NCI-H2107 treated with DMSO at 0.1 percent for 48 hours (cell line): ENCODE measurements at regions not wholly inside any gene's neighbourhood (a gene's known extent, or its start where the extent isn't known, plus 50 kb on each side); places are given as distances from the start of the nearest gene placed in this dataset.
"Not testable (repeated sequence)": the region's sequence is repeated elsewhere in the genome, so short reads cannot be mapped to it uniquely, and the experiment has no call there.

ENCODE experiments used
- DNase-seq: peaks from one replicate; lab custom pipeline; 2025; ENCODE audit not compliant: unreplicated experiment; lab: John Stamatoyannopoulos, UW

DNA sequence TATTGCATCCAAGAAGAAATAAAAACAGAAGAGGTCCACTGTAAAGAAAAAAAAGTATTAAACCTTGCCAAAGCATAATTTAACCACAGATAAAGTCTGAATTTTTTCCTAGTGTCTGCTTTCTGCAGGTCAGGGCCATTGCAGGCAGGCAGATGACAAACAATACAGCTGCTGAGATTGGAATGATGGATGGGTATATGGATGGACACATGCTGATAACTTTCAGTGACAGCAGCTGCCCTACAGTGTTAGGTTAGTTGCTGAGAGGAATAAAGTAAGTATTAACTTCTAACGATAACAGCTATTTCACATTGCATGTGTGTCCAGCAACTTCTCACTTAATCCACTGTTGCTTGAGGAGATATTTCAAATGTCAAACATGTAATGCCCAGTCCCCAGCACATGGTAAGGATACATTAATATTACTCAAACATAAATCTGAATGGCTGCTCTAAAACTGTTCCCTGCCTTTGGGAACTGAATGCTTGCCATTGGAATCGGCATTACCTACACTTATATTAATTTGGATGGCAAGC is 515.3 kb downstream of the RMST start:
- no peak for DNase-seq

DNA sequence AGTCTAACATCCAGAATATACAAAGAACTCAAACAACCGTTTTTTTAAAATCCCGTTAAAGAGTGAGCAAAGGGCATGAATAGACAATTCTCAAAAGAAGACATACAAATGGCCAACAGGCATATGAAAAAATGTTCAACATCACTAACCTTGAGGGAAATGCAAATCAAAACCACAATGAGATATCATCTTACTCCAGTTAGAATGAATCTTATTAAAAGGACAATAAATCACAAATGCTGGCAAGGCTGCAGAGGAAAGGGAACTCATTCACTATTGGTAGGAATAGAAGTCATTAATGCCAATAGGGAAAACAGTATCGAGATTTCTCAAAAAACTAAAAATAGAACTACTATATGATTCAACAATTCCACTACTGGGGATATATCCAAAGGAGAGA is 520.1 kb downstream of the RMST start:
- no peak for DNase-seq

DNA sequence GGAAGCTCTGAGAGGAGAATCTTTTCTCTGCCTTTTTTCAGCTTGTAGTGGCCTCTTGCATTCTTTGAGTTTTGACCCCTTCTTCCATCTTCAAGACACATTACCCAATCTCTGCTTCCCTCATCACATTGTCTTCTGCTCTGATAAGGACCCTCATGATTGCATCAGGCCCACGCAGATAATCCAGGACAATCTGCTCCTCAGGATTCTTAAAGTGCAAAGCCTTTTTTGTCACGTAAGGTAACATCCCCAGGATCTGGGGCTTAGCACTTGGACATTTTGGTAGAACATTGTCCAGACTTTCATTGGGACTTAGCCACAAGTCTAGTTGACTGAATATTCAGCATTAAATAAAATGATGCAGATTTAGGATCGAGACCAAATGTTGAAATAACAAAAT is 521.2 kb downstream of the RMST start:
- DNase-seq, result no peak

GRCh38 chr12:97984436-97984835 is 521.8 kb downstream of the RMST start:
- DNase-seq, result no peak

- DNase-seq, result no peak
Measured at GRCh38 chr12:97984974-97985580, 522.5 kb downstream of the RMST start.

DNA sequence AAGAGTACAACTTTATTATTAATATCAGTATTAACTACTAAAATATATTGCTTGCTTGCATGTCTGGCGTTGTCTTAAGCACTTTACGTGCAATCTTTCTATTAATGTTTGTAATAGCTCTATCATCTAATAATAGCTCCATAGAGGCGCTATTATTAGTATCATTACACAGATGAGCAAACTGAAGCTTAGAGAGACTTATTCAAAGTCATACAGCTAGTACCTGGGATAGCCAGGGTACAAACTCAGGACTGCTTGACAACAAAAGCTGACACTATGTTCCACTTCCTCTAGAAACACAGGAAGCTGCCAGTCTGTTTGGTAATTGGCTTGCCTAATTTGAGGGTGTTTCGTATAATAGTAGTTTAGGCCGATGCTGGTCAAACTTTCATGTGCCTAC is 523.2 kb downstream of the RMST start:
- no peak for DNase-seq

GRCh38 chr12:97988588-97988987 is 526.0 kb downstream of the RMST start:
- not testable (repeated sequence) for DNase-seq

DNA sequence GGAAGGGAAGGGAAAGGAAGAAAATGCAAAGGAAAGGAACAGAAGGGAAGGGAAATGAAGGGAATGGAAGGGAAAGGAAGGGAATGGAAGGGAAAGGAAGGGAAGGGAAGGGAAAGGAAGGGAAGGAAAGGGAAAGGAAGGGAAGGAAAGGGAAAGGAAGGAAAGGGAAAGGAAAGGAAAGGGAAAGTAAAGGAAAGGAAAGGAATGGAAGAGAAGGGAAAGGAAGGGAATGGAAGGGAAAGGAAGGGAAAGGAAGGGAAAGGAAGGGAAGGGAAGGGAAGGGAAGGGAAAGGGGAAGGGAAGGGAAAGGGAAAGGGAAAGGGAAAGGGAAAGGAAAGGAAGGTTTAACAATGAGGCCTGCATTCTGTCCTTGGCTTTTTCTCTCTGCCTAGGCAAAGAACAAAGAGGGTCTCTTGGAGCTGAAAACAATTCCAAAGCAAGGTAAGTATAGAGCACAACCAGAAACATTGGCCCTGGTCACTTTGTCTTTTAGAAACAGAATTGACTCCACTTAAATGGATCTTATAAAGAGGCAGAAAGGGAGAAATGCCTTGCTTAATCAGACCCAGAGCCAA is 525.9 kb upstream of the TMPO start:
- no peak for DNase-seq

DNA sequence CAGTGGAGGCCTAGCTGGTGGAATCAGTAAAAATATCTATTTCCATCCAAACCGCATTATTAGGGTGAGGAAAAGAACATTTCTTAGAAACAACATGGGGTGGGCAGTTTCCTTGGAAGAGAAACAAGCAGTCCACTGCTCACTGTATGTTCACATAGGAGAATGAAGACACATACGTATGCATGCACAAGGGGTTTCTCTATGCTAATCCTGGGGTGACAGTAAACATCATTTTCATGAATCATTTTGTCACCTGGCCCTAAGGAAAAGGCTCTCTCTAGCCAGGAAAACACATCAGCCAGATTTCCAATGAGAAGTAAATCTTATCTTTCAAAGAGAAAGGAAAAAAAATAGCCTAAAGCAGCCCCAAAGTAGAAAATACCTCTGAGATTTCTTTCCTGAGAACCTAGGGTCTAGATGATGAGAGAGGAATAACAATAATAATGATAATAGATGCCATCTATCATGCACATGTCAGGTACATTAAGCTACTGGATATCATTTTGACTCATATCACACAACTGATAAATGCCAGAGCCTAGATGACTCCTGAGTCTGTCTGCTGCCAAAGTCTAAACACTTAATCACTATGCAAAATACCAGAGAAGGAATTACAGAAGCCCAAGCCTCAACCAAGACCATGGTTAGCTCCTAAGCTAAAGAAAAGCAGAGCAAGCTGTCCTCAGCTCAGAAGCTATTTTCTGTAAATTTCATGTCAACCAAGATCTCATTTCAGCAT is 520.5 kb upstream of the TMPO start:
- DNase-seq, result no peak

DNA sequence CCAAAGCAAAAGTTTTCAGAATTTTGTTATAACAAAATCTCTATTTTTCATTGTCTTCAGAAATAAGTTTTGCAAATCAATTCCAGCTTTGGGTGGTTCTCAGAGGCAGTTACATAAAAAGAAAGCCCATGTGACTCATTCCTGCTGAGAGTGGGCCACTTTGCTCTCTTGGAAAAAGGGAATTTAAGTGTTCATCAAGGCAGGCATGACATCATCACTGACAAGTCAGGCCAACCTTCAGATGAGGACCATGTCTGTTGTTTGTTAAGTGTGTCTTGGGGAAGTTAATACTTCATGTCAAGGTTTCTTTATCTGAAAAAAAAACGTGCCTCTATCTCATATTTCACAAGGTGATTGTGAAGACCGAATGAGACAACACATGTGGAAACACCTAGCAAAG is 519.8 kb upstream of the TMPO start:
- peak; percentile 47 for DNase-seq

DNA sequence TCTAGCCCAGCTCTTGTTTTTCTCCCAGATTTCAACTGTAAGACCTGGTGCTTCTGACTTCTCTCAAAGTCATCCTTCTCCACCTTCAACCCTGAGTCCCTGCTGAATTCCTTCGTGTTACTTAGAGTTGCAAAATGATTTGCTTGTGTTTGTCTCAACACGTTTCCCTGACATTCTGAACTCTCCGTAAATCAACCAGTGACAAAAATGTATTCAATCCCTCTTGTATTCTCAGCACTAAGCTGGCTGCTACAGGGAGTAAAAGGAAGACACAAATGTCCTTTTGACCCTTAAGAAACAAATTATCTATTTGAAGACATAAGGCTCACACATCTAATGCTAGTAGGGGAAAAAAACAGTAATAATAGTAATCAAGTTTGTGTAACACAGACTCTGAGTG is 514.0 kb upstream of the TMPO start:
- DNase-seq, result no peak

GRCh38 chr12:98002887-98003493 is 512.4 kb upstream of the TMPO start:
- peak; percentile 46 for DNase-seq

DNA sequence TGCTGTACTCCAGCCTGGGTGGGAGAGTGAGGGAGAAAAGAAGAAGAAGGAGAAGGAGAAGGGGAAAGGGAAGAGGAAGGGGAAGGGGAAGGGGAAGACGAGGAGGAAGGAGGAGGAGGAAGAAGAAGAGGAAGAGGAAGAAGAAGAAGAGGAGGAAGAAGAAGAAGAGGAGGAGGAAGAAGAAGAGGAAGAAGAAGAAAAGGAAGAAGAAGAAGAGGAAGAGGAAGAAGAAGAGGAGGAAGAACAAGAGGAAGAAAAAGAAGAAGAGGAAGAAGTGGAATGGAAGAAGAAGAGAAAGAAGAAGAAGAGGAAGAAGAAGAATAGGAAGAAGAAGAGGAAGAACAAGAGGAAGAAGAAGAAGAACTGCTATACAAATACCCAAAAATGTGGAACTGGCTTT is 507.4 kb upstream of the TMPO start:
- no peak for DNase-seq

GRCh38 chr12:98013560-98013959 is 501.8 kb upstream of the TMPO start:
- DNase-seq, result no peak

- no peak for DNase-seq
Measured at GRCh38 chr12:98018836-98019235, 496.6 kb upstream of the TMPO start.

GRCh38 chr12:98020376-98020775 is 495.0 kb upstream of the TMPO start:
- DNase-seq, result no peak

DNA sequence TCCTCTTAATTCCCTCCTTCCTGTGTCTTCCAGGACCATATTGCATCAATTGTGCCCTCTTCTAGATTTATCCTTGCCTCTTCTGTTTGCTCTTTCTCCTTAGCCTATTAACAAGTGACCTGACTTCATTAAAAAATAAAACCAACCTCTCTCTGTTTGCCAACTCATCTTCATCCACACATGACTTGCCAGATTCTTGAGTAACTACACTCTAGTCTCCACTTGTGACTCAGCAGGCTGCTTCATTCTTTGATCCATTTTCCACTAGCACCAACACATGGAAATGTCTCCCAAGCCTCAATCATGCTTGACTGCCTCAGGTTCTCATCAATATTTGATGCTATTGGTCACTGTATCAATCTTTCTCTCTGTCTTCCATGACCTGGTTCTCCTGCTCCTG is 492.4 kb upstream of the TMPO start:
- no peak for DNase-seq

DNA sequence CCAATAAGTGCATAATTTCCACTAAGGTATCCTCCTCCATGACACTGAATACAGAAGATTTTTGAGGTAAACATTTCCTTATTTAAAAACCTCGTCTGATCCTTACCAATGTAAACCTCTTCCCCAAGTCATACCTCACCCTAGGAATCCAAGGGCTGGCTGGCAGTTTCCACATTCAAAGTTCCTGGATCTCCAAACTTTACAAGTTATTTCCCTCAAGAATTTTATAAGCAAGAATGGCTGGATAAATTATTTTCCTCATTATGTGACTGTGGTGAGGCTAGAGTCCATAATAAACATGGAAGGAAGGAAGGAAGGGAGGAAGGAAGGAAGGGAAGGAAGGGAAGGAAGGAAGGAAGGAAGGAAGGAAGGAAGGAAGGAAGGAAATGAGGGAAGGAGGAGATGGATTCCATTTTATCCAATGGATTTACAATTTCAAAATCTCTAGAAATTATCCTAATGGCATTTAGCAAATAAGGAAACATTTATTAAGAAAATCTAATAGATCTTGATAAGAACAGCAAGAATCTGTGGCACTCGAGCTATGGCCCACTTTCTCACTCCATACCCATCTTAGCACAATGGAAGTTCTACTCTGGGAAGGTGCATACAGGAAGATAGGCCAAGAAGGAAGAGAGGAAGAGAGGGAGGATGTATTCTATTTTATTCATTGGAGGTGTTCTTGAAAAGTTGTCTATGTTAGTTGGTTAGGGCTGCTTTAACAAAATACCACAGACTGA is 477.8 kb upstream of the TMPO start:
- no peak for DNase-seq

GRCh38 chr12:98042668-98043067 is 472.7 kb upstream of the TMPO start:
- DNase-seq, result no peak

GRCh38 chr12:98045395-98045794 is 470.0 kb upstream of the TMPO start:
- DNase-seq, result no peak

DNA sequence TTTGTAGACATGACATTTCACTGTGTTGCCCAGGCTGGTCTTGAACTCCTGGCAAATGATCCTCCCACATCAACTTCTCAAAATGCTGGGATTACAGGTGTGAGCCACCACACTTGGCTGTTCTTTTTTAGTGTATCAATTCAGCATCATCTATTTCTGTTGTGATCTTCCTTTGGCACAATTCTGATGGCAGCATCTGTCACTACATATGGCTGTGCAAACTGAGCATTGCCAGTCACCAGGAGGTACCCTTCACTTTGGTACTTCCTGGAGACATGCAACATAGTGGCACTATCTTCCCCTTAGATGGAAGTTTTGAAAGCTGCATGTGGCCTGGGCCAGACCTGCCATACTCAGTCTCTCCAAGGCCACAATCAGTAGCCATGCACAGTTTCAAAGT is 467.1 kb upstream of the TMPO start:
- DNase-seq, result no peak
